B cell (primary cell): ENCODE measurements at regions not wholly inside any gene's neighbourhood (a gene's known extent, or its start where the extent isn't known, plus 50 kb on each side); places are given as distances from the start of the nearest gene placed in this dataset.

Experiments
- ATAC-seq: fragments of 200-7000 bp; cut with Tn5 transposase; one replicate; pipeline ENCODE4 v1.10.0; 2021; ENCODE audit warnings: low read depth, mild to moderate bottlenecking, moderate number of reproducible peaks, moderate library complexity
- CTCF ChIA-PET: fragments of 350-600 bp; sonication (Branson Sonifier 250); formaldehyde crosslinking; loops from one replicate; lab custom pipeline; 2021; ENCODE audit warnings: antibody characterized with exemption, inconsistent platforms; lab: Charles Lee
- POLR2A ChIA-PET: fragments of 350-600 bp; sonication (Branson Sonifier 250); formaldehyde crosslinking; loops from one replicate; lab custom pipeline; 2021; ENCODE audit warnings: antibody characterized with exemption; lab: Charles Lee
- DNase-seq: peaks from one replicate; pipeline ENCODE4 v3.0.0; 2013
- H2AFZ ChIP-seq: 2 replicates; pipeline ENCODE4 v1.6.1; 2012; ENCODE audit warnings: mild to moderate bottlenecking, low read depth, low read length; ENCODE audit not compliant: insufficient read depth, poor library complexity, severe bottlenecking
- H3K27ac ChIP-seq, 2 donors: 1 replicate in 1 of 2; 2 replicates in 1 of 2; pipeline ENCODE4 v1.5.1; 2012 to 2013; ENCODE audit warnings: low read length in 2 of 2, mild to moderate bottlenecking in 2 of 2, moderate library complexity in 1 of 2
- H3K27me3 ChIP-seq, 4 experiments: fragments of 200-600 bp in 1 of 4; sonication (generic) in 1 of 4; replicated peaks in 1 of 4; 1 replicate in 2 of 4; 2 replicates in 2 of 4; pipeline versions ENCODE4 v1.6.1 to v1.7.0; 2013 to 2016; ENCODE audit warnings: low read length in 3 of 4, mild to moderate bottlenecking in 2 of 4, mixed read lengths in 1 of 4, moderate library complexity in 1 of 4; ENCODE audit not compliant: insufficient read depth in 4 of 4, control insufficient read depth in 3 of 4; ENCODE audit errors: control extremely low read depth in 1 of 4
- H3K36me3 ChIP-seq, 2 experiments: replicated peaks in 1 of 2; 1 replicate in 1 of 2; 2 replicates in 1 of 2; pipeline versions ENCODE4 v1.6.1 to v1.7.1; 2013; ENCODE audit warnings: low read length in 1 of 2; ENCODE audit not compliant: insufficient read depth in 2 of 2, control insufficient read depth in 1 of 2; ENCODE audit errors: control extremely low read depth in 1 of 2, extremely low read depth in 1 of 2
- H3K4me1 ChIP-seq, 2 donors: fragments of 200-600 bp in 1 of 2; sonication (generic) in 1 of 2; 1 replicate in 1 of 2; 2 replicates in 1 of 2; pipeline versions ENCODE4 v1.5.1 to v1.6.1; 2013 to 2017; ENCODE audit warnings: low read length in 2 of 2; ENCODE audit not compliant: control insufficient read depth in 2 of 2, insufficient read depth in 2 of 2
- H3K4me2 ChIP-seq: replicated peaks from 2 replicates; pipeline ENCODE3; 2012; ENCODE audit warnings: mild to moderate bottlenecking, low read depth, low read length; ENCODE audit not compliant: poor library complexity, severe bottlenecking
- H3K4me3 ChIP-seq, 5 experiments: fragments of 200-600 bp in 1 of 5; sonication (generic) in 1 of 5; 1 replicate in 3 of 5; 2 replicates in 2 of 5; pipeline versions ENCODE4 v1.5.1 to v1.7.0; 2011 to 2016; ENCODE audit warnings: low read length in 4 of 5, mild to moderate bottlenecking in 4 of 5, low read depth in 2 of 5, control low read depth in 1 of 5, moderate library complexity in 1 of 5; ENCODE audit not compliant: insufficient read depth in 1 of 5; ENCODE audit errors: control extremely low read depth in 1 of 5, extremely low read depth in 1 of 5
- H3K79me2 ChIP-seq: fragments of 200-600 bp; sonication (generic); one replicate; pipeline ENCODE4 v1.6.0; 2016; ENCODE audit warnings: low read length; ENCODE audit not compliant: control insufficient read depth, insufficient read depth
- H3K9ac ChIP-seq: fragments of 200-600 bp; sonication (generic); 2 replicates; pipeline ENCODE4 v1.6.1; 2017; ENCODE audit warnings: mild to moderate bottlenecking, low read length, moderate library complexity
- H3K9me3 ChIP-seq, 3 donors: one replicate each; pipeline versions ENCODE4 v1.6.1 to v1.7.1; 2013; ENCODE audit warnings: low read length in 2 of 3; ENCODE audit not compliant: control insufficient read depth in 2 of 3, insufficient read depth in 1 of 3; ENCODE audit errors: control extremely low read depth in 1 of 3
- H4K20me1 ChIP-seq: 2 replicates; pipeline ENCODE4 v1.6.0; 2012; ENCODE audit warnings: mild to moderate bottlenecking, low read length; ENCODE audit not compliant: insufficient read depth, control insufficient read depth, poor library complexity, severe bottlenecking
- H3K27ac Mint-ChIP-seq: one replicate; pipeline ENCODE4 v1.8.0; 2021; ENCODE audit warnings: mixed read lengths
- H3K27me3 Mint-ChIP-seq: one replicate; pipeline ENCODE4 v1.8.0; 2021; ENCODE audit warnings: mixed read lengths
- H3K4me1 Mint-ChIP-seq: one replicate; pipeline ENCODE4 v1.8.0; 2021; ENCODE audit warnings: mixed read lengths
- H3K4me3 Mint-ChIP-seq: one replicate; pipeline ENCODE4 v1.8.0; 2021; ENCODE audit warnings: mixed read lengths
- H3K9me3 Mint-ChIP-seq: one replicate; pipeline ENCODE4 v1.8.0; 2022; ENCODE audit warnings: mixed read lengths; ENCODE audit not compliant: insufficient read depth
- CTCF ChIP-seq: fragments of 200-600 bp; IDR thresholded peaks from one replicate; pipeline ENCODE4 v1.8.0; 2022; ENCODE audit warnings: antibody characterized with exemption, mild to moderate bottlenecking
- EZH2 ChIP-seq: IDR thresholded peaks from 2 replicates; pipeline ENCODE4 v1.6.1; 2012; ENCODE audit warnings: borderline replicate concordance, low read depth, mild to moderate bottlenecking, moderate library complexity, low read length; ENCODE audit not compliant: insufficient read depth, poor library complexity, severe bottlenecking
- WGBS: methylation state at CpG from one replicate; pipeline ENCODE4 v1.1.5; 2013; ENCODE audit warnings: missing lambda C conversion rate; ENCODE audit not compliant: insufficient coverage; 5-methylcytosine and 5-hydroxymethylcytosine counted together
- intact Hi-C: fragments of 100-400 bp; cut with micrococcal nuclease; formaldehyde crosslinking; loops from one replicate; pipeline ENCODE4 v1.10.0; 2022

- H3K27ac ChIP-seq = no peak overlapping the region
- H3K9ac ChIP-seq = no peak overlapping the region
- no peaks in the 10 kb centered on the region for H4K20me1 ChIP-seq
- WGBS = 62% methylated on average over 14 of the region's 16 CpGs
- no peaks in the 10 kb centered on the region for H3K9me3 ChIP-seq
- no peak overlapping the region for H3K4me3 ChIP-seq
- H3K36me3 ChIP-seq = no peaks in the 10 kb centered on the region
- Mint-ChIP-seq H3K4me3 (peak overlapping the region; percentile 4), H3K27me3 (peaks cover 6% of the 10 kb centered on the region), H3K27ac (no peak overlapping the region), H3K9me3 (no peaks in the 10 kb centered on the region), H3K4me1 (peaks cover 22% of the 10 kb centered on the region)
- ChIA-PET POLR2A (no interaction called here), CTCF (no interaction called here)
- peak; percentile 47 for DNase-seq
- TF ChIP-seq EZH2 = no peak
- intact Hi-C loops = no loop called here
- peaks cover 0 to 2% (median 0%) of the 10 kb centered on the region in 4 experiments for H3K27me3 ChIP-seq
- peaks cover 16 to 24% of the 10 kb centered on the region in 2 donors for H3K4me1 ChIP-seq
- H3K79me2 ChIP-seq = no peaks in the 10 kb centered on the region
- H3K4me2 ChIP-seq = peak overlapping the region; percentile 28
- peak; percentile 73 for ATAC-seq
- peak overlapping the region; percentile 16 for H2AFZ ChIP-seq
Measured at GRCh38 chr6:6826095-6826901, 237.8 kb downstream of the LY86 start.

- Histone ChIP-seq H3K36me3 (no peaks in the 10 kb centered on the region), H3K4me1 (peaks cover 16 to 24% of the 10 kb centered on the region in 2 donors), H3K27ac (no peak overlapping the region), H3K9ac (no peak overlapping the region), H3K79me2 (no peaks in the 10 kb centered on the region), H3K4me3 (no peak overlapping the region), H3K9me3 (no peaks in the 10 kb centered on the region), H3K4me2 (peak overlapping the region; percentile 28), H4K20me1 (no peaks in the 10 kb centered on the region), H3K27me3 (peaks cover 0 to 2% (median 0%) of the 10 kb centered on the region in 4 experiments), H2AFZ (peak overlapping the region; percentile 16)
- TF ChIP-seq CTCF = no peak
- TF ChIP-seq EZH2 = no peak
- POLR2A ChIA-PET = no interaction called here
- Mint-ChIP-seq H3K27me3 (peaks cover 6% of the 10 kb centered on the region), H3K4me3 (peak overlapping the region; percentile 4), H3K9me3 (no peaks in the 10 kb centered on the region), H3K27ac (no peak overlapping the region), H3K4me1 (peaks cover 22% of the 10 kb centered on the region)
- CTCF ChIA-PET = interaction anchor here (0.6 kb wide), 1 partner anchor 788 kb away, joined by 3 read pairs; no protein-coding TSS in a partner anchor
- intact Hi-C loops = no loop called here
- ATAC-seq (no peak), DNase-seq (no peak)
- 73% methylated on average over 7 of the region's 10 CpGs for WGBS
Measured at GRCh38 chr6:6826961-6827360, 238.4 kb downstream of the LY86 start.
